GM12891 (cell line): ENCODE measurements at regions not wholly inside any gene's neighbourhood (a gene's known extent, or its start where the extent isn't known, plus 50 kb on each side); places are given as distances from the start of the nearest gene placed in this dataset.

ENCODE experiments used
- POLR2A ChIP-seq: IDR thresholded peaks from 2 replicates; pipeline ENCODE4 v1.6.1; 2011; ENCODE audit warnings: low read depth, low read length, control low read depth
- POLR2AphosphoS5 ChIP-seq: IDR thresholded peaks from 2 replicates; pipeline ENCODE4 v1.6.1; 2011; ENCODE audit warnings: low read depth, low read length, control low read depth
- POU2F2 ChIP-seq: IDR thresholded peaks from 2 replicates; pipeline ENCODE4 v1.6.1; 2011; ENCODE audit warnings: low read depth, mild to moderate bottlenecking, control low read depth, low read length, moderate library complexity
- SPI1 ChIP-seq: IDR thresholded peaks from 2 replicates; pipeline ENCODE4 v1.6.1; 2011; ENCODE audit warnings: low read depth, low read length, control low read depth
- TAF1 ChIP-seq: IDR thresholded peaks from 2 replicates; pipeline ENCODE4 v1.6.1; 2011; ENCODE audit warnings: low read depth, low read length, control low read depth

GRCh38 chr18:75773618-75774017, 346.1 kb upstream of the SMIM21 start:
- TF ChIP-seq POLR2A (no peak), POLR2AphosphoS5 (no peak), TAF1 (no peak), POU2F2 (no peak), SPI1 (no peak)
